ENCODE measurements at regions not wholly inside any gene's neighbourhood (a gene's known extent, or its start where the extent isn't known, plus 50 kb on each side); places are given as distances from the start of the nearest gene placed in this dataset.

- no peaks in the 10 kb centered on the region for H4K20me1 ChIP-seq
- no peak overlapping the region for H3K4me3 ChIP-seq
- H3K9me3 ChIP-seq (replicated peaks in 1 of 11): peaks cover 0 to 17% (median 0%) of the 10 kb centered on the region in 11 experiments; a peak in 8 of 22 replicates
- H3K4me1 ChIP-seq: peaks cover 0 to 13% (median 0%) of the 10 kb centered on the region in 10 experiments; a peak in 5 of 20 replicates
- no peak overlapping the region for H3K9ac ChIP-seq
- no peak overlapping the region for H3K4me2 ChIP-seq
- H3K27ac ChIP-seq: no peak overlapping the region
- H3K27me3 ChIP-seq: no peaks in the 10 kb centered on the region
- no peak for TF ChIP-seq Cebpa-rat (IDR thresholded peaks at IDR 0.05)
- H3K36me3 ChIP-seq: no peaks in the 10 kb centered on the region
These were observed 99.1 kb upstream of the NGF start for GRCh38 chr1:115437196-115437595.

GRCh38 chr1:115436596-115436995 lies 98.5 kb upstream of the NGF start:
- H3K27ac ChIP-seq: no peak overlapping the region
- H3K4me3 ChIP-seq: no peak overlapping the region
- H3K4me2 ChIP-seq: no peak overlapping the region
- H4K20me1 ChIP-seq: no peaks in the 10 kb centered on the region
- H3K9me3 ChIP-seq (replicated peaks in 1 of 11): peaks cover 0 to 18% (median 0%) of the 10 kb centered on the region in 11 experiments; a peak in 8 of 22 replicates
- peaks cover 0 to 19% (median 0%) of the 10 kb centered on the region in 10 experiments; a peak in 5 of 20 replicates for H3K4me1 ChIP-seq
- H3K36me3 ChIP-seq: no peaks in the 10 kb centered on the region
- TF ChIP-seq Cebpa-rat (IDR thresholded peaks at IDR 0.05): no peak
- H3K27me3 ChIP-seq: no peaks in the 10 kb centered on the region
- no peak overlapping the region for H3K9ac ChIP-seq

- H3K4me2 ChIP-seq: peak overlapping the region in 2 of 11 experiments; percentile 5 to 14; a peak in 2 of 22 replicates
These were observed 95.4 kb upstream of the NGF start for GRCh38 chr1:115433483-115433882.

GRCh38 chr1:115432061-115432460 lies 94.0 kb upstream of the NGF start:
- TF ChIP-seq Cebpa-rat (IDR thresholded peaks at IDR 0.05): no peak
- Histone ChIP-seq H4K20me1 (no peaks in the 10 kb centered on the region), H3K4me1 (peaks cover 0 to 37% (median 0%) of the 10 kb centered on the region in 10 experiments; a peak in 5 of 20 replicates), H3K27me3 (no peaks in the 10 kb centered on the region), H3K4me2 (peak overlapping the region in 2 of 11 experiments; percentile 36 to 49; a peak in 5 of 22 replicates), H3K4me3 (no peak overlapping the region), H3K9me3 (replicated peaks in 1 of 11) (peaks cover 0 to 18% (median 0%) of the 10 kb centered on the region in 11 experiments; a peak in 8 of 22 replicates), H3K27ac (no peak overlapping the region), H3K36me3 (no peaks in the 10 kb centered on the region), H3K9ac (no peak overlapping the region)

More at GRCh38 chr1:115433483-115433882, 95.4 kb upstream of the NGF start:
- Histone ChIP-seq H3K4me1 (peaks cover 0 to 37% (median 0%) of the 10 kb centered on the region in 10 experiments; a peak in 5 of 20 replicates), H3K9me3 (replicated peaks in 1 of 11) (peaks cover 0 to 18% (median 0%) of the 10 kb centered on the region in 11 experiments; a peak in 8 of 22 replicates), H3K36me3 (no peaks in the 10 kb centered on the region), H4K20me1 (no peaks in the 10 kb centered on the region), H3K9ac (no peak overlapping the region), H3K27me3 (no peaks in the 10 kb centered on the region), H3K27ac (no peak overlapping the region; a peak in 1 of 22 replicates), H3K4me3 (no peak overlapping the region)
- no peak for TF ChIP-seq Cebpa-rat (IDR thresholded peaks at IDR 0.05)

DNA sequence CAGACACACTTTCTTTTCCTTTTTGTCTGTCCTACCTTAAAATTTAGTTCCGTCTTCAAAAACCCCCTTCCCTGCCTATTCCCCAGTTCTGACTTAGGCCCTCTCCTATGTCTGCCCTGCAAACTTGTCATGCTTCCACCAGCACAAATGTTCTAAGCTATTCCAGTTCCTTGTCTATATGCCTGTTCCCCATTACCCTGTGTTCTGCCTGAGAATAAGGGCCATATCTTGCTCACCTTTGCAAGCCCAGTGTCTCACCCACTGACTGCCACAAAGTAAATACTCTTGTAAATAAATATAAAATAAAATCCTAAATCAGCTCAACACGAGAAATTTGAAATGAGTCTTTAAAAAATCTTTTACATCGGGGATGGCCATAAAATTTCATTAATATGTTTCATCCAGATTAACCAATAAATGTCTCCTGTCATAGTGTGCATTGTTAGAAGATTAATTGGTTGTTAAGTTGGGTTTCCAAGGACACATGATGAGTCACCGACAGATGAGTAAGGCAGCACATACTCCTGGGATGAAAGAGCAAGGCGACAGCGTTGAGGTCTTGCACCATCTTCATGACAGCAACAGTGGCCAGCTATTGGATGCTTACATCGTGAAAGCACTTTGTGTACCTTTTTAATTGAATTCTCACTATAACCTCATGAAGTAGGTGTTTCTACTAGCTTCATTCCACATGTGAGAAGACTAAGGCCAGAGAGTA lies 92.6 kb upstream of the NGF start:
- H3K27ac ChIP-seq: no peak overlapping the region
- no peaks in the 10 kb centered on the region for H3K27me3 ChIP-seq
- peak overlapping the region in 2 of 11 experiments; percentile 5 to 27; a peak in 2 of 22 replicates for H3K4me2 ChIP-seq
- H3K9me3 ChIP-seq (replicated peaks in 1 of 11): peaks cover 0 to 18% (median 0%) of the 10 kb centered on the region in 11 experiments; a peak in 8 of 22 replicates
- no peak overlapping the region for H3K9ac ChIP-seq
- no peaks in the 10 kb centered on the region for H4K20me1 ChIP-seq
- no peak overlapping the region for H3K4me3 ChIP-seq
- TF ChIP-seq Cebpa-rat (IDR thresholded peaks at IDR 0.05): no peak
- H3K4me1 ChIP-seq: peaks cover 6 to 44% (median 8%) of the 10 kb centered on the region in 10 experiments
- H3K36me3 ChIP-seq: no peaks in the 10 kb centered on the region

DNA sequence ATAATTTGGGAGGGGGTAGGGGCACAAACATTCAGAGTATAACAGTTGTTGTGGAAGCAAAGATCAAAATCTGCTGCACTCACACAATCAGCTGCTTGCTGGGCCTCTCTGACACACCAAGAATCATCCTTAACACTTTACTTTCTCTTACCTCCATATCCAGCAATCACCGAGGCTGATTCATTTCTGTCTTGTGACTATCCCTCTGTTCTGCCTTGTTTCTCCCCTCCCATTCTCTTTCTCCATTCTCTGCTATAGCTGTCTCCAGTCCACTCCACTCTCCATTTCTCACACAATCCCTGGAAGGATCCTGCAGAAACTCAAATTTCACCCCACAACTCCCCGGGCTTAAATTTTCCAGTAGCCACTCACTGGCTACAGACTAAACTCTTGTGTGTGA lies 91.8 kb upstream of the NGF start:
- Histone ChIP-seq H3K27me3 (no peaks in the 10 kb centered on the region), H3K9me3 (replicated peaks in 1 of 11) (peaks cover 0 to 18% (median 0%) of the 10 kb centered on the region in 11 experiments; a peak in 8 of 22 replicates), H3K4me2 (peak overlapping the region in 3 of 11 experiments; percentile 1 to 35 (median 27); a peak in 2 of 22 replicates), H3K9ac (no peak overlapping the region), H4K20me1 (no peaks in the 10 kb centered on the region), H3K36me3 (no peaks in the 10 kb centered on the region), H3K27ac (no peak overlapping the region), H3K4me3 (no peak overlapping the region), H3K4me1 (peaks cover 6 to 44% (median 8%) of the 10 kb centered on the region in 10 experiments)
- TF ChIP-seq Cebpa-rat (IDR thresholded peaks at IDR 0.05): no peak

DNA sequence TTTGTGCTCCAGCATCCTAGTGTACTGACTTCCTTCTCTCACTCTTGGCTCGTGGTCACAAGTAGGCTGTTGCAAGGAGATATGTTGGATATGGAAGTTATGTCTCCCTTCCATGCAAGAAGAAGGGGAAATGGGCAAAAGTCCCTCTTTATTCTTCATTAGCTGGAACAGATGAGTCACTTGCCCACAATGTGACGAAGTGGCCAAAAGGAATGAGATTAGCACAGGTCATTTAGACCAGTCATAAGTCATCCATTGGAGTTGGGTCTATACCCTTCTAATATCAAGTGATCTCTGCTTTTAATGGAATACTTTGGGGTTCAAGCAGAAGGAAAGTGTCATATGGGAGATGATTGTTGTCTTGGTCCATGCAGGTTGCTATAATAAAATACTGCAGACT lies 91.2 kb upstream of the NGF start:
- no peak overlapping the region for H3K27ac ChIP-seq
- peaks cover 6 to 44% (median 8%) of the 10 kb centered on the region in 10 experiments for H3K4me1 ChIP-seq
- peaks cover 0 to 18% (median 0%) of the 10 kb centered on the region in 11 experiments; a peak in 8 of 22 replicates for H3K9me3 ChIP-seq (replicated peaks in 1 of 11)
- no peaks in the 10 kb centered on the region for H4K20me1 ChIP-seq
- no peak overlapping the region for H3K9ac ChIP-seq
- peak overlapping the region in 3 of 11 experiments; percentile 1 to 35 (median 27); a peak in 2 of 22 replicates for H3K4me2 ChIP-seq
- no peaks in the 10 kb centered on the region for H3K27me3 ChIP-seq
- H3K4me3 ChIP-seq: no peak overlapping the region
- no peak for TF ChIP-seq Cebpa-rat (IDR thresholded peaks at IDR 0.05)
- H3K36me3 ChIP-seq: no peaks in the 10 kb centered on the region

GRCh38 chr1:115428676-115429075 lies 90.6 kb upstream of the NGF start:
- Histone ChIP-seq H3K36me3 (no peaks in the 10 kb centered on the region), H3K9ac (no peak overlapping the region), H3K27ac (no peak overlapping the region), H3K9me3 (replicated peaks in 1 of 11) (peaks cover 0 to 18% (median 0%) of the 10 kb centered on the region in 11 experiments; a peak in 8 of 22 replicates), H3K4me3 (no peak overlapping the region), H3K4me2 (no peak overlapping the region; a peak in 1 of 22 replicates), H3K4me1 (peaks cover 6 to 44% (median 8%) of the 10 kb centered on the region in 10 experiments), H3K27me3 (no peaks in the 10 kb centered on the region), H4K20me1 (no peaks in the 10 kb centered on the region)
- TF ChIP-seq Cebpa-rat (IDR thresholded peaks at IDR 0.05): no peak

DNA sequence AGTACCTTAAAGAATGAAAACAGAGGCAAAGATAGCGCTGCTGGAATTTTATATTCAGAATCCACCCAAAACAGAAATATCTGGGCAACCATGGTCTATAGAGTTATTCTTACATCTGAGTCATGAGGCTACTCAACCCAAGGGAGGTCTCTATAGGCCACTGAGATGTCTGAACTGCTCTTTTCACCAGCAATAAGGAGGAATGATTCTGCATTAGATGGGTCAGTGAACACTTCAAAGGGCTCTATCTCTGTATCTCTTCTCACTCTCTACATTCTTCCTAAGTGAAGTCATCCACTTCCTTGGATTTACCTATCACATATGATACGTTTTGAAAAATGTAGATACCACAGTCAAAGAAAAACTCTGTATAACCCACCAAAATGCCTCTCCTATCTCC lies 90.2 kb upstream of the NGF start:
- H3K9ac ChIP-seq: no peak overlapping the region
- peaks cover 6 to 40% (median 8%) of the 10 kb centered on the region in 10 experiments for H3K4me1 ChIP-seq
- H3K9me3 ChIP-seq (replicated peaks in 1 of 11): peaks cover 0 to 14% (median 0%) of the 10 kb centered on the region in 11 experiments; a peak in 8 of 22 replicates
- H3K36me3 ChIP-seq: no peaks in the 10 kb centered on the region
- no peak overlapping the region for H3K4me3 ChIP-seq
- TF ChIP-seq Cebpa-rat (IDR thresholded peaks at IDR 0.05): no peak
- H3K27me3 ChIP-seq: no peaks in the 10 kb centered on the region
- H3K4me2 ChIP-seq: no peak overlapping the region
- H3K27ac ChIP-seq: no peak overlapping the region
- H4K20me1 ChIP-seq: no peaks in the 10 kb centered on the region

Measured in BLaER1 treated with 17β-estradiol and CSF1 and Interleukin-3, amounts not matched to agents 10 nM and 100 nM (cell line).